ENCODE measurements at regions not wholly inside any gene's neighbourhood (a gene's known extent, or its start where the extent isn't known, plus 50 kb on each side); places are given as distances from the start of the nearest gene placed in this dataset.

GRCh38 chr15:94177112-94177511 lies 54.2 kb upstream of the MCTP2 start:
- H3K4me1 Mint-ChIP-seq = peaks cover 0 to 35% (median 0%) of the 10 kb centered on the region in 7 donors
- CTCF ChIA-PET = no interaction called here
- intact Hi-C loops (cut with micrococcal nuclease) = no loop called here
- H3K36me3 Mint-ChIP-seq = peaks cover 0 to 14% (median 0%) of the 10 kb centered on the region in 5 donors
- Histone ChIP-seq H3K36me3 (ENCODE audit: control insufficient read depth in 2 of 3, insufficient read depth in 3 of 3, low read length in 3 of 3) (no peaks in the 10 kb centered on the region), H3K9me3 (ENCODE audit: control insufficient read depth in 2 of 3, low read length in 3 of 3) (no peaks in the 10 kb centered on the region), H3K4me3 (ENCODE audit: low read length) (no peak overlapping the region), H3K27me3 (ENCODE audit: control insufficient read depth in 2 of 2, insufficient read depth in 2 of 2, low read length in 2 of 2) (no peaks in the 10 kb centered on the region), H3K4me1 (ENCODE audit: control insufficient read depth in 2 of 2, insufficient read depth in 2 of 2, low read length in 2 of 2) (no peaks in the 10 kb centered on the region), H3K27ac (ENCODE audit: low read depth, low read length) (no peak overlapping the region)
- H3K27ac Mint-ChIP-seq = no peak overlapping the region
- H3K9me3 Mint-ChIP-seq = peaks cover 0 to 16% (median 0%) of the 10 kb centered on the region in 11 donors
- H3K27me3 Mint-ChIP-seq = peaks cover 0 to 13% (median 9%) of the 10 kb centered on the region in 5 donors
- POLR2A ChIA-PET = no interaction called here
- H3K4me3 Mint-ChIP-seq = no peak overlapping the region
- peak; percentile 58 for ATAC-seq
- no peak for DNase-seq

GRCh38 chr15:94175420-94175819 lies 55.9 kb upstream of the MCTP2 start:
- CTCF ChIA-PET = no interaction called here

DNA sequence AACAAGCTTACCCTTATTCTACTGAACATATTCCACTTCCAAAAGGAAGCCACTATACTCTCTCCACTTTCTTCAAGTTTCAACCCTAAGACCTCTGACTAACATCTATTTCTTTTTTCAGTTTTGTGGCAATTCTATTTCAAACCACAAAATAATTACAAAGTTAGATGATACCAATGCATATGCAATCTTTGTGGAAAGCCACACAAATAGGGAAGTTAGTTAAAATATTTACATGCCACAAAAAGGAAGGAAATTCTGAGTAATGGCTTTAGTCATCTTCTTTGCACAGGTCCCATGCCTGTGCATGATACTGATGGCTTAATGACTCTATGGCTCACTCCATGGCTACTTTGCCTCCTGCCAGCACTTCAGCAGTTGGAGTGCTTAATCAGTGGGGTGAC lies 57.0 kb upstream of the MCTP2 start:
- intact Hi-C loops (cut with micrococcal nuclease) = loop anchor here in 1 of 2 donors (1.0 to 2.0 kb wide), 2 partner anchors 32 to 57 kb away; partner anchors contain the start of gene MCTP2
- DNase-seq (no peak), ATAC-seq (peak; percentile 90)
- Mint-ChIP-seq H3K27ac (peak overlapping the region in 1 of 9 donors; percentile 5), H3K4me1 (peaks cover 0 to 35% (median 0%) of the 10 kb centered on the region in 7 donors), H3K27me3 (peaks cover 0 to 22% (median 5%) of the 10 kb centered on the region in 5 donors), H3K9me3 (peaks cover 0 to 19% (median 0%) of the 10 kb centered on the region in 11 donors), H3K36me3 (peaks cover 0 to 15% (median 0%) of the 10 kb centered on the region in 5 donors), H3K4me3 (peak overlapping the region in 1 of 10 donors; percentile 4)
- ChIA-PET CTCF (interaction anchor here (0.9 kb wide), 1 partner anchor 12 kb away, joined by 4 read pairs; no protein-coding TSS in a partner anchor), POLR2A (no interaction called here)
- Histone ChIP-seq H3K27ac (ENCODE audit: low read depth, low read length) (no peak overlapping the region), H3K9me3 (ENCODE audit: control insufficient read depth in 2 of 3, low read length in 3 of 3) (no peaks in the 10 kb centered on the region), H3K27me3 (ENCODE audit: control insufficient read depth in 2 of 2, insufficient read depth in 2 of 2, low read length in 2 of 2) (no peaks in the 10 kb centered on the region), H3K4me1 (ENCODE audit: control insufficient read depth in 2 of 2, insufficient read depth in 2 of 2, low read length in 2 of 2) (no peaks in the 10 kb centered on the region), H3K36me3 (ENCODE audit: control insufficient read depth in 2 of 3, insufficient read depth in 3 of 3, low read length in 3 of 3) (no peaks in the 10 kb centered on the region), H3K4me3 (ENCODE audit: low read length) (no peak overlapping the region)

More at GRCh38 chr15:94175420-94175819, 55.9 kb upstream of the MCTP2 start:
- ATAC-seq (no peak), DNase-seq (no peak)
- peaks cover 0 to 19% (median 0%) of the 10 kb centered on the region in 11 donors for H3K9me3 Mint-ChIP-seq
- H3K27ac Mint-ChIP-seq = no peak overlapping the region
- peaks cover 0 to 22% (median 7%) of the 10 kb centered on the region in 5 donors for H3K27me3 Mint-ChIP-seq
- H3K36me3 ChIP-seq (ENCODE audit: control insufficient read depth in 2 of 3, insufficient read depth in 3 of 3, low read length in 3 of 3) = no peaks in the 10 kb centered on the region
- H3K4me3 ChIP-seq (ENCODE audit: low read length) = no peak overlapping the region
- peaks cover 0 to 15% (median 0%) of the 10 kb centered on the region in 5 donors for H3K36me3 Mint-ChIP-seq
- no peaks in the 10 kb centered on the region for H3K9me3 ChIP-seq (ENCODE audit: control insufficient read depth in 2 of 3, low read length in 3 of 3)
- H3K4me1 ChIP-seq (ENCODE audit: control insufficient read depth in 2 of 2, insufficient read depth in 2 of 2, low read length in 2 of 2) = no peaks in the 10 kb centered on the region
- intact Hi-C loops (cut with micrococcal nuclease) = loop anchor here in 1 of 2 donors (2.0 kb wide), 1 partner anchor 31 kb away; no protein-coding TSS in a partner anchor
- H3K27me3 ChIP-seq (ENCODE audit: control insufficient read depth in 2 of 2, insufficient read depth in 2 of 2, low read length in 2 of 2) = no peaks in the 10 kb centered on the region
- no peak overlapping the region for H3K4me3 Mint-ChIP-seq
- no peak overlapping the region for H3K27ac ChIP-seq (ENCODE audit: low read depth, low read length)
- H3K4me1 Mint-ChIP-seq = peaks cover 0 to 35% (median 0%) of the 10 kb centered on the region in 7 donors
- POLR2A ChIA-PET = no interaction called here

DNA sequence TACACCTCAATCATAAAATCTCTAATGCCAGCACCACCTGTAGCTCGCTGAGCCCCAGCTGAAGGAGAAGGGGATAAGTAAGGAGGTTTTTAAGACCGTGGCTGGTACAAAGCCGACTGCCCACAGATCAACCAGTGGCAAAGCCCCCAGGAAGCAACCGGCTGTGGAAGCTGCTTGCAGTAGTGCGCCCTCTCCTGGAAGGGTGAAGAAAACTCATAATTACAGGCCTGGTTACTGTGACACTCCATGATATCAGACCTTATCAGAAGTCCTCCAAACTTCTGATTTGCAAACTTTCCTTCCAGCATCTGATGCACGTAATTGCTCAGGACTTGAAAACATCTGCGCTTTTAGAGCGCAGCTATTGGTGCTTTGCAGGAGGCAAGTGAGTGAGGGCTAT lies 63.1 kb upstream of the MCTP2 start:
- H3K27me3 Mint-ChIP-seq = peaks cover 3 to 18% (median 8%) of the 10 kb centered on the region in 5 donors
- Histone ChIP-seq H3K4me3 (ENCODE audit: low read length) (no peak overlapping the region), H3K9me3 (ENCODE audit: control insufficient read depth in 2 of 3, low read length in 3 of 3) (no peaks in the 10 kb centered on the region), H3K4me1 (ENCODE audit: control insufficient read depth in 2 of 2, insufficient read depth in 2 of 2, low read length in 2 of 2) (no peaks in the 10 kb centered on the region), H3K27ac (ENCODE audit: low read depth, low read length) (no peak overlapping the region), H3K36me3 (ENCODE audit: control insufficient read depth in 2 of 3, insufficient read depth in 3 of 3, low read length in 3 of 3) (no peaks in the 10 kb centered on the region), H3K27me3 (ENCODE audit: control insufficient read depth in 2 of 2, insufficient read depth in 2 of 2, low read length in 2 of 2) (no peaks in the 10 kb centered on the region)
- peaks cover 0 to 15% (median 0%) of the 10 kb centered on the region in 5 donors for H3K36me3 Mint-ChIP-seq
- ChIA-PET POLR2A (no interaction called here), CTCF (interaction anchor here (1.8 kb wide), 1 partner anchor 156 kb away, joined by 5 read pairs; no protein-coding TSS in a partner anchor)
- peaks cover 0 to 20% (median 0%) of the 10 kb centered on the region in 7 donors for H3K4me1 Mint-ChIP-seq
- DNase-seq (no peak), ATAC-seq (no peak)
- H3K4me3 Mint-ChIP-seq = no peak overlapping the region
- H3K27ac Mint-ChIP-seq = no peak overlapping the region
- peaks cover 0 to 12% (median 0%) of the 10 kb centered on the region in 11 donors for H3K9me3 Mint-ChIP-seq
- intact Hi-C loops (cut with micrococcal nuclease) = no loop called here

GRCh38 chr15:94164971-94165370 lies 66.4 kb upstream of the MCTP2 start:
- intact Hi-C loops (cut with micrococcal nuclease) = loop anchor here (1.0 to 5.0 kb wide), 6 partner anchors 64 to 1127 kb away; no protein-coding TSS in a partner anchor
- H3K27me3 Mint-ChIP-seq = peaks cover 0 to 29% (median 4%) of the 10 kb centered on the region in 5 donors
- H3K27ac Mint-ChIP-seq = no peak overlapping the region
- ATAC-seq (no peak), DNase-seq (no peak)
- H3K9me3 Mint-ChIP-seq = peaks cover 0 to 3% (median 0%) of the 10 kb centered on the region in 11 donors
- H3K27me3 ChIP-seq (ENCODE audit: control insufficient read depth in 2 of 2, insufficient read depth in 2 of 2, low read length in 2 of 2) = no peaks in the 10 kb centered on the region
- H3K4me3 ChIP-seq (ENCODE audit: low read length) = no peak overlapping the region
- H3K4me1 ChIP-seq (ENCODE audit: control insufficient read depth in 2 of 2, insufficient read depth in 2 of 2, low read length in 2 of 2) = no peaks in the 10 kb centered on the region
- H3K9me3 ChIP-seq (ENCODE audit: control insufficient read depth in 2 of 3, low read length in 3 of 3) = no peaks in the 10 kb centered on the region
- no peak overlapping the region for H3K4me3 Mint-ChIP-seq
- H3K36me3 Mint-ChIP-seq = peaks cover 0 to 7% (median 0%) of the 10 kb centered on the region in 5 donors
- no peaks in the 10 kb centered on the region for H3K36me3 ChIP-seq (ENCODE audit: control insufficient read depth in 2 of 3, insufficient read depth in 3 of 3, low read length in 3 of 3)
- no peak overlapping the region for H3K27ac ChIP-seq (ENCODE audit: low read depth, low read length)
- CTCF ChIA-PET = interaction anchor here (0.6 to 5.5 kb wide), 3 partner anchors 118 to 158 kb away, joined by 3 to 78 read pairs (median 3); no protein-coding TSS in a partner anchor
- peaks cover 0 to 9% (median 0%) of the 10 kb centered on the region in 7 donors for H3K4me1 Mint-ChIP-seq
- POLR2A ChIA-PET = no interaction called here

- intact Hi-C loops (cut with micrococcal nuclease) = loop anchor here (1.0 to 5.0 kb wide), 6 partner anchors 65 to 1128 kb away; no protein-coding TSS in a partner anchor
- Histone ChIP-seq H3K27ac (ENCODE audit: low read depth, low read length) (no peak overlapping the region), H3K4me3 (ENCODE audit: low read length) (no peak overlapping the region), H3K36me3 (ENCODE audit: control insufficient read depth in 2 of 3, insufficient read depth in 3 of 3, low read length in 3 of 3) (no peaks in the 10 kb centered on the region), H3K27me3 (ENCODE audit: control insufficient read depth in 2 of 2, insufficient read depth in 2 of 2, low read length in 2 of 2) (no peaks in the 10 kb centered on the region), H3K9me3 (ENCODE audit: control insufficient read depth in 2 of 3, low read length in 3 of 3) (no peaks in the 10 kb centered on the region), H3K4me1 (ENCODE audit: control insufficient read depth in 2 of 2, insufficient read depth in 2 of 2, low read length in 2 of 2) (no peaks in the 10 kb centered on the region)
- POLR2A ChIA-PET = no interaction called here
- H3K4me1 Mint-ChIP-seq = peaks cover 0 to 9% (median 0%) of the 10 kb centered on the region in 7 donors
- peaks cover 0 to 3% (median 0%) of the 10 kb centered on the region in 11 donors for H3K9me3 Mint-ChIP-seq
- peaks cover 0 to 30% (median 4%) of the 10 kb centered on the region in 5 donors for H3K27me3 Mint-ChIP-seq
- H3K4me3 Mint-ChIP-seq = no peak overlapping the region
- DNase-seq (peak in 8 of 9 donors; percentile 18 to 53 (median 35)), ATAC-seq (peak; percentile 77)
- no peak overlapping the region for H3K27ac Mint-ChIP-seq
- peaks cover 0 to 7% (median 0%) of the 10 kb centered on the region in 5 donors for H3K36me3 Mint-ChIP-seq
- CTCF ChIA-PET = interaction anchor here (0.6 to 5.5 kb wide), 6 partner anchors 9 to 169 kb away, joined by 3 to 78 read pairs (median 3); no protein-coding TSS in a partner anchor
These were observed 67.1 kb upstream of the MCTP2 start for GRCh38 chr15:94164202-94164807.

All from naive thymus-derived CD4-positive, alpha-beta T cell (primary cell).